ENCODE measurements at regions not wholly inside any gene's neighbourhood (a gene's known extent, or its start where the extent isn't known, plus 50 kb on each side); places are given as distances from the start of the nearest gene placed in this dataset.

DNA sequence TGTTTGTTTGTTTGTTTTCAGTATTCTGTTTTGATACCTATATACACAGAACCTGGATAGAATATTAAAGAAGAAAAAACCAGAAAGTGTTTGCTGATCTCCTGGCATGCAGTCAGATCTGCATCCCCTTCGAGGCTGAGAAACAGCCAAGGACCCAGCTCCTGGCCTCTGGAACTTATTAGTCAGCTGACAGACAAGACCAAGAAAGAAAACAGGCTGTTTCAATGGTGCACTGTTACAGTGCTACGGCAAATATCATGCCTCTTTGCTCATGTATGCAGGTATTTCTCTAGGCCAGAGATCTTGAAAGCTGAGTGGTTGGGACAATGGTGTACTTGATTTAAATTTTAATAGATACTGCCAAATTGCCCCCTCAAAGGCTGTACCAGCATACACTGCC is 95.0 kb downstream of the C5orf15 start:
- TF ChIP-seq GATA3 (IDR thresholded peaks at IDR 0.05; ENCODE audit: low read depth, low read length), result no peak
- no peak for TF ChIP-seq GATA2 (IDR thresholded peaks at IDR 0.05; ENCODE audit: low read depth, low read length)
